GM18519 (cell line): ENCODE measurements at regions not wholly inside any gene's neighbourhood (a gene's known extent, or its start where the extent isn't known, plus 50 kb on each side); places are given as distances from the start of the nearest gene placed in this dataset.
"Not testable (repeated sequence)": the region's sequence is repeated elsewhere in the genome, so short reads cannot be mapped to it uniquely, and the experiment has no call there.

ENCODE experiments used
- ATAC-seq: cut with Tn5 transposase; IDR thresholded peaks from one replicate; pipeline ENCODE4 v1.9.1; 2021; ENCODE audit warnings: mild to moderate bottlenecking, moderate library complexity; ENCODE audit not compliant: unreplicated experiment, low FRiP score

DNA sequence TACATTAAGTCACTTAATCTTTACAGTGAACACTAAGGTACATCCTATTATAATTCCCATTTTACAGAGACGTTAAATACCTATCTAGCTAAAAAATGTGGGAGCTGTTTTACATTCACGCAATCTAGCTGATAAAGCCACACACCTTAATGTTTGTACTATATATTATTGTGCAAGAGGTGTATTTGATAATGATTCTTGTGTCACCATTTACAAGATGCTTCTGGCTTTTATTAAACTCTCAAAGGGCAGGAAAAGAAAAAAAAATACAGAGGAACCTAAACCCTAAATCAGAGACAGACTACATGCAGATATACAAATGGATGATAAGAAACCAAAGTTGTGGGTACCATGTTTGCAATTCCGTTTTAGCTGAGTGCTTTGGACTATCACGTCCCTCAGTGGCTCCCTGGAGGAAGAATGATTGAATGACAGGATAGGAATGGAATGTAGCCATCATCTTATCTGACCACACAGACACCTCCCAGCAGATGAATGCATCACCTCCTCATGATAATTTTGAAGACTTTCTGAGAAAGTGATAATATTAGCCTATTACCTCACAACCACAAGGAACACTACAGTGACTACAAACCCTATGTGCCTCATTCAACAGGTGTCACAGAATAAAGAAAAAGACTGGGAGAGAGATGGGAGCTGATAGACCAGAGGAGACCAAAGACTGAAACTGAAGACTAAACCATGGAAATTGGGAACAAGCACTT, 230.5 kb upstream of the SERP2 start:
- no peak for ATAC-seq

GRCh38 chr13:44146138-44146537, 227.5 kb upstream of the SERP2 start:
- no peak for ATAC-seq

- ATAC-seq, result no peak
These were observed 226.4 kb upstream of the SERP2 start for GRCh38 chr13:44147233-44147632.

GRCh38 chr13:44147648-44148047, 226.0 kb upstream of the SERP2 start:
- no peak for ATAC-seq

DNA sequence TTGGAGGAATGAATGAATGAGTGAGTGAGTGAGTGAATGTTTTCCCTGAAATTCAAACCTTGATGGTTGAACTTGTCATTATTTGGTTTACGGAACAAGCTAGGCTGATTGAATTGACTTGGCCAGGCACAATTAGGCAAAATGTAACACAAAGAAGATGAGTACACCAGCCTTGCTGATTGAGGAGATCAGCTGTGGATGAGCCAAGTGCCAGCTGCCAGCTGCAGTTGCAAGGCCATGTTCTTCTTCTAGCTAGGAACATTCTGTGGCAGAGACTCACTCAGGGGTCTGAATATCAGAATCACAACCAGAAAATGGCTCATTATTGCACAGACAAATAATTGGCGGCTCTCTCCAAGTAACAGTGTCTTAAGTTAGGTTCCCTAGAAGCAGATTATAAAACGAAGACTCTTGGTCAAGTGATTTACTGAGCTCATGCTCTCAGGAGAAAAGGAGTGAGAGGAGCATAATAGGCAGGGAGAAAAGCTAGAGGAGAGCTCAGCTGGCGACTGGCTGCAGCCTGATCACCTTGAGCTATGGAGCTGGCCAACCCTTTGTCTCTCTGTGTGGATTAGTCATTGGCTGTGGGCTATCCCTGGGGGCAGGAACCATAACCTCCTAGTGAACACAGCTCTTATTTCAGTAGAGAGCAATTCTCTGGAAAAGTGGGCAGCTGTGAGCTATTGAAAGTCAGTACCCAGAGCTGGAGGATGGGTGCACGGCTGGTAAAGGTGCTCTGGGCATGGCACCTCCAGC, 225.3 kb upstream of the SERP2 start:
- ATAC-seq, result no peak

GRCh38 chr13:44149231-44149630, 224.4 kb upstream of the SERP2 start:
- ATAC-seq, result not testable (repeated sequence)

- ATAC-seq, result no peak
These were observed 223.8 kb upstream of the SERP2 start for GRCh38 chr13:44149821-44150220.

GRCh38 chr13:44151474-44151873, 222.2 kb upstream of the SERP2 start:
- ATAC-seq, result no peak

- ATAC-seq, result no peak
These were observed 220.1 kb upstream of the SERP2 start for GRCh38 chr13:44153496-44153895.

DNA sequence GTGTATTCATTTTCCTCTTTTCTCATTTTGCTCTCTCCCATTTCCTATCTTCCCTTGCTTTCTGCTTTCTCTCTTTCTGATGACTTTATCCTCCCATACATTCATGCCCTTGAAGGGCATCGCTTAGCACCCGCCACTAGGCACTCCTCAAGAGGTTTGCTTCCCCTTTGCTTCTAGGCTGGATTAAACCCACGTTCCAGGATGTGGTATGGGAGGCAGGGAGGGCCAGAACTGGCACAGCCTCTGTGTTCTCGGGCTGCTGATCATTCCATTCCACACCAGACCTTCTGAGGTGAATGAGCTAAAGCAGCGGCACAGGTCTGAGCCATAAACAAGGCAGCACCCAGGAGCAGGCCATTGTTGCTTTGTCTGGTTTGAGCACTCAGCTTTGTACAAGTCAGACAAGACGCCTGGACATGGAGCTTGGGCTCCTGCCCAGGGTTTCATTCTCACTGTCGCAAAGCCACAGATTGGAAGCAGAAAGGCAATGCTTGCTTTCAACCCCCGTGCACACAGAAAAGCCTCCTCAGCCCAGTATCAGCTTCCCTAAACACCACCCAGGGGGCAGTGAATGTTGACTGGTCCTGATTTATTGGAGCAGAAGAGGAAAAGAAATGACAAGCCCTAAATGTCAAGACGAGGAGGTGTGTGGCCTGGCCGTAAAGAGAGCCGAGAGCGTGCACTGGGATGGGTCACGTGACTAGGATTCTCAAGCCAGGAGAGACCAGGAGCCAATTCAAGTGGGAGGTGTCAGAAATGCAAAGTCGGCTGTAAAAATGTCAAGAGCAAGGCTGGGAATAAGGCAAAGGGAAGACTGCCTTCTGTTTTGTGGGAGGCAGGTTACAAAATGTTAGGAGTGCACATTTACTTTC, 218.0 kb upstream of the SERP2 start:
- no peak for ATAC-seq

DNA sequence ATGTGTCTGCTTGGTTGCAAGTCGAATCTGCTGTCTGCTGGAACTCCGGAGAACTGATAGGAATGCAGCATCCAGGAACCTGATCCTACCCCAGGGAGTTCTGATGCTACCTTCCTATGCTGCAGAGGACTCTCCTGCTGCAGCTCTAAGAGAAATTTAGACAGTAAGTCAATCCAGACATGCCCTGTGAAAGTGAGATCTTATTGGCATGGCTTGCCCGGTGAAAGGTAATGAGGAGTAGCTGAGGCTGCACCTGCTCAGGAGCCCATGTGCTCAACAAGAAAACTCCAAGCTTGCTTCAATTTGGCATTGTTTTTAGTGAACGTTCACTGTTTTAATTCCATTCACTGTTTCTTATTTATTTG, 217.3 kb upstream of the SERP2 start:
- ATAC-seq, result no peak

DNA sequence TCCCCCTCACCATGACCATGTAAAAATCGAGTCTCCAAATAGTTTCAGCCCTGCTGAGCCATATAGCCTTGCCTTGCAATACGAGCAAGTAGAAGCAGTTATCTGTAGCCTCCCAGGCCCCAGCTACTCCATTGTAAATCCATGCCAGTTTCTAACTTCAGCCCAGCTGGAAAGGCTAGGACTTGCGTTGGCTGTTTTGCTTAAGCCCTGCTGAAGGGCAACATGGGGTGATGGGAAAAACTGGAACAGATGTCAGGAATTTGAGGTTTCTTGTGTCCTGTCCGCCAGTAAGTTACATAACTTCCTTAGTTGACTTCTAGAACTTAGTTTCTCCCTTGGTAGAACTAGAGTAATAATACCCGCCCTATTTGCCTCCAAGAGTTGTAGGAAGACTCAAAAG, 216.0 kb upstream of the SERP2 start:
- no peak for ATAC-seq

DNA sequence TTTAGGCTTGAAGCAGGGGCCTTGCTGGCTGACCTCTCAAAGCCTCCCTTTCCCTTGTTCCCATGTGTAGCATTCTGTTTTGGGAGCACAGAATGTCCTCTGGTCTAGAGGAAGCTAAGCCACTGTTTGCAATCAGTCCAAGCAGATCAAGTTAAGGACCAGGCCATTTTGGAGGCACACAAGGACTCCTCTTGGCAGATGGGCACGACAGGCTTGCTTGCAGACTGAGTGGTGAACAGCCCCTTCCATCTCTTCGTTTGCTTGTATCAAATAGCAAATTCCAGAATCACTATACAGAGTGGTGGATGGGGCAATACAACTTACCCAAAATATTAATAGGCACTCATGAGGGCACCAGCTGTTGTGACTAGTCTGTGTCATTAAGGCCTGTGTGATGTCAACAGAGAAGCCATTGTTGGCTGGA, 215.5 kb upstream of the SERP2 start:
- ATAC-seq, result no peak

DNA sequence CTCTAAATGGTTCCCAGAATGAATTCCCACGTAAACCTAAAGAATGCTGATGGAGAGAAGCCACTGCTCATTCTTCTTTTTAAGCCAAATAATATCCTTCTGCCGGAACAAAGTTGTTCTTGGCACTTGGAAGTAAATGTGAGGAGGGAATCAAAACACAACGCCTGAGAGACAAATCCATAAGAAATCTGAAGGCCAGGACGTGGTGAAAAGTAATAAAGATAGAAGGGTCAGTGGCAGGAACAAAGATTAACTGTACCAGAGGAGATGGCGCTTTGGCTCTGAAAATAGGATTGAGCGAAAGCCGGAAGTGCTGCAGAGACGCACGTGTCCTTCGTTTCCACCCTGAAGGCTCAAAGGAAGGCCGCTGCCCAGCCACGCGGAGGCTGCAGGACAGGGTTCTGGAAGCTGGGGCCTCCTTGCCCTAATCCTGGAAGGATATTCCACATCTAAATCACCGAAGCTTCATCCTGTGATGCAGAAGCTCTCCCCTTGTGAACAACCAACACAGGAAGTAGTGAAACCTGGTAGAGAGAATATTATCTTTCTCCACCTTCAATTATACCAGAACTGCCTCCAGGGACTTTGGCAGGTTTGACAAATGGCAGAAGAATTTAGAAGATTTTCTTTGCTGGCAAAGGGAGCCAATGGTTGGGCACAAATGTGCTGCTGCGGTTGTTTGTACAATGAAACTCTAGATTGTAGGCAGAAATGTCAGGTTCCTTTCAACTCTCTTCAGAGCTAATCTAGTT, 214.6 kb upstream of the SERP2 start:
- ATAC-seq, result no peak

GRCh38 chr13:44159633-44160279, 213.9 kb upstream of the SERP2 start:
- no peak for ATAC-seq

DNA sequence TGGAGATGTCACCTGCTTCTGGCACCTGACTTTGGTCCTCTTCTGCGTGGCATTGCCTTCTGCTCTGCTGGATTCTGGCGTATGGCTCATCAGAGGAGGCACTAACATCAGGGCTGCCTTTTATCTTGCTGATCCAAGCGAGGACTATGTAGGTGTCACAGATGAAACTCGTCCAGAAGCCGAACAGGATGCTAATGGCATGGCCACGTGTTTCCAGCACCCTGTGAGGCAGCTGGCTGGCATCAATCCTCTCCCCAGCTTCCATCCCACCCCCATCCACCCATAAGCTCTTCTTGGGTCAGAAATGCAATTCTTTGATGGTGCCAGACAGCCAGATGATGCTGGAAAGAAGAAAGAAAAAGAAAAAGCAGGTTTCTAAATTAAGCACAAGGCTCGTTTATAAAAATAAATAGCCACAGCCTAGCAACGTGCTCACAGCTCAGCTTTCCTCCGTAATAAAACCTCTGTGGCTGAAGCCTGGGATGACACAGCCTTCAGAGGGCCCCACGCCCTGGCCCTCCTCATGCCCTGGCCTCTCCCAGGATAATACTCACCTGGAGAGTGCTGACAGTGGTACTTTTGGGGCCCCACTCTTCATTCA, 212.9 kb upstream of the SERP2 start:
- ATAC-seq, result no peak

DNA sequence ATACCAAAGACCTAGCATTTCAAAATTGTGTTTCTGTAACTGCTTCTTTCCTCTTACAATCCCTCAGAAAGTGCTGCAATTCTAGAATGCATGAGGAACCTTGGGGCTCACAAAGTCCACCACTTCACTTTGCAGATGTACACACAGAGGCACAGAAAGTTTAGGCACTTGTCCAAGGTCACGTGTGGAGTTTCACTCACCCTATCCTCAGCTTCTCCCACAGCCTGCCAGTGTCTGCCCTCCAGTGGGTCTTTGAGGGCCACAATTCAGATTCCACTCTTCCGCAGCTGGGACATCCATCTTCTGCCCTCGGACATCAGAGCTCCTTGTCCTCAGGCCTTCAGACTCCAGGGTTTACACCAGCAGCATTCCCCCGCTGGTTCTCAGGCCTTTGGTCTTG, 210.5 kb upstream of the SERP2 start:
- no peak for ATAC-seq

DNA sequence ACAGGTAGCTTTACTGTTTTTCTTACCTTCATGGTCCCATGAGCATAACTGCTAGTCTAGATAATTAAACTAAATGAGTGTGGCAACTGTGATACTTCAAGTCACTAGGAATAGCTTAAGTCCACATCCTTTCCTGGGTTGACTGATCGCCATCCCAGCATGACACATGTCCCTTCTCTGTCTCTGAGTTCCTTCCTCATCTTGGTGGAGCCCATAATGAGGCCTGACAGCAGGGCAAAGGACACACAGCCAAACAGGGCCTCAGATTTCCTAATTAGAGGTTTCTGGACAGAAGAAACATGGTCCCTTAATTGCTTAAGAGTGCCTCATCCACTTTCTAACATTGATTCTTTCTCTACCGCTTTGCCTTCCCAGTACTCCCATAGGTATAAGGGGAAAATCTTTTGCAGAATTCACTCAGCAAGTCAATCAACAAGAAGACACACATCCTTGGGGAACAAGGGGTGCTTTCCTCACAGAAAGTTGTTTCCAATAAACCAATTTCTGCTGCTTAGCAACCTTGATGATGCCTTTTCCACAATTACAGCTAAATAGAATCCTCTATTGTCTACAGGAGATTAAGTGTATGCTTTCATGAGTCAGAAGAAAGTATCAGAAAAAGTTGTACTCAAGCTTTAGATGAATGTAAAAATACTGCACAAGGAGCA, 208.3 kb upstream of the SERP2 start:
- no peak for ATAC-seq

GRCh38 chr13:44165889-44166496, 207.6 kb upstream of the SERP2 start:
- ATAC-seq, result no peak
